DMS153 treated with DMSO at 0.1 percent for 48 hours (cell line): ENCODE measurements at regions not wholly inside any gene's neighbourhood (a gene's known extent, or its start where the extent isn't known, plus 50 kb on each side); places are given as distances from the start of the nearest gene placed in this dataset.

Experiments used
- DNase-seq: peaks from one replicate; lab custom pipeline; 2025; ENCODE audit not compliant: unreplicated experiment; lab: John Stamatoyannopoulos, UW

GRCh38 chr1:203926025-203926540 lies 64.7 kb downstream of the SNRPE start:
- no peak for DNase-seq

- no peak for DNase-seq
Observed at GRCh38 chr1:203929741-203930309, 68.4 kb downstream of the SNRPE start.

- DNase-seq: no peak
Observed at GRCh38 chr1:203930342-203930741, 68.9 kb downstream of the SNRPE start.

GRCh38 chr1:203931953-203932352 lies 70.6 kb downstream of the SNRPE start:
- DNase-seq: no peak

- no peak for DNase-seq
Observed at GRCh38 chr1:203932556-203932955, 71.2 kb downstream of the SNRPE start.

GRCh38 chr1:203934027-203934426 lies 72.6 kb downstream of the SNRPE start:
- no peak for DNase-seq

- no peak for DNase-seq
Observed at GRCh38 chr1:203934651-203935050, 73.3 kb downstream of the SNRPE start.

GRCh38 chr1:203935321-203935720 lies 73.9 kb downstream of the SNRPE start:
- no peak for DNase-seq

GRCh38 chr1:203937678-203938330 lies 76.4 kb downstream of the SNRPE start:
- DNase-seq: no peak

GRCh38 chr1:203944651-203945404 lies 83.4 kb downstream of the SNRPE start:
- DNase-seq: no peak

- no peak for DNase-seq
Observed at GRCh38 chr1:203954293-203954692, 92.9 kb downstream of the SNRPE start.

- no peak for DNase-seq
Observed at GRCh38 chr1:203954788-203955552, 93.6 kb downstream of the SNRPE start.

- DNase-seq: no peak
Observed at GRCh38 chr1:203968761-203969160, 104.2 kb upstream of the SOX13 start.

- no peak for DNase-seq
Observed at GRCh38 chr1:203969846-203970245, 103.1 kb upstream of the SOX13 start.

GRCh38 chr1:203985044-203985443 lies 87.9 kb upstream of the SOX13 start:
- no peak for DNase-seq

GRCh38 chr1:203985676-203986075 lies 87.2 kb upstream of the SOX13 start:
- no peak for DNase-seq

GRCh38 chr1:203986887-203987461 lies 85.9 kb upstream of the SOX13 start:
- DNase-seq: no peak

GRCh38 chr1:203990118-203990517 lies 82.8 kb upstream of the SOX13 start:
- no peak for DNase-seq

- no peak for DNase-seq
Observed at GRCh38 chr1:203992440-203992839, 80.5 kb upstream of the SOX13 start.

GRCh38 chr1:203993256-203993655 lies 79.7 kb upstream of the SOX13 start:
- no peak for DNase-seq

- DNase-seq: no peak
Observed at GRCh38 chr1:203995228-203995627, 77.7 kb upstream of the SOX13 start.
